GDM1 (cell line): ENCODE measurements at regions not wholly inside any gene's neighbourhood (a gene's known extent, or its start where the extent isn't known, plus 50 kb on each side); places are given as distances from the start of the nearest gene placed in this dataset.

Source experiments
- DNase-seq: peaks from one replicate; lab custom pipeline; 2025; lab: John Stamatoyannopoulos, UW

DNA sequence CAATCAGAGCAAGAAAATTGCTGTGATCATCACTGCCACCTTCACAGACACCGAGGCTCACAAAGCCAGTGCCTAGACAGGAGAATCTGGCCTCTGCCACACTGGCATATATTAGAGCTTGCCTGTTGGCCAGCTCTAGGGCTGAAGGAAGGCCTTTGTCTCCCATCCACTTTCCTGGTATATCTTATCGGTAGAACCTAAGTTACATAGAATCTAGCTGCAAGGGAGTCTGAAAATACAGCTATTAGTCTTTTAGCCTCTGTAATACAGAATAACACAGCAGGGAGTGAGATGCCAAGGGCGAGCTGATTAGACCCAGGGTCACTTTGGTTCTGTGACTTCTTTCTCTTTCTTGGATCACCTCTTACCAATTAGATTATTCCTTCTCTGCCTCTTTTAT is 154.9 kb upstream of the KL start:
- DNase-seq, result no peak

DNA sequence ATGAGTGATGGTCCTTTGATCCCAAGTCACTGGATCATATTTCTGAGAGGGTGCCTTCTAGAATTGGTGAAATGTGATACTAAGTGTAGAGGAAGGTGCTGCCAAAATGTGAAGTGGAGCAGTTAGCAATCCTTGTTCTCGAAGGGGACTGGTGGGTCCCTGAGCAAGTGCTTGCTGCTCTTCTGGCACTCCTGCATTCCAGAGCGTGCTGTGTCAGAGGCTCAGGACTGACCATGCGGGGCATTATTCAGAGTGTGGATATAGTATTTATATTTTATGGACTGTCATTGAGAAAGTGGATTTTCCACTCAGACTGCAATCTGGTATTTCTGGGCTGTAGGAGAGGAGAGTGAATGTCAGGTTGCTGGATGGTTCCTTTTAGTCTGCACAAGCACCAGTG is 152.6 kb upstream of the KL start:
- DNase-seq, result no peak

- DNase-seq, result no peak
Measured at GRCh38 chr13:32866921-32867320, 149.3 kb upstream of the KL start.

- no peak for DNase-seq
Measured at GRCh38 chr13:32877491-32877890, 138.7 kb upstream of the KL start.

DNA sequence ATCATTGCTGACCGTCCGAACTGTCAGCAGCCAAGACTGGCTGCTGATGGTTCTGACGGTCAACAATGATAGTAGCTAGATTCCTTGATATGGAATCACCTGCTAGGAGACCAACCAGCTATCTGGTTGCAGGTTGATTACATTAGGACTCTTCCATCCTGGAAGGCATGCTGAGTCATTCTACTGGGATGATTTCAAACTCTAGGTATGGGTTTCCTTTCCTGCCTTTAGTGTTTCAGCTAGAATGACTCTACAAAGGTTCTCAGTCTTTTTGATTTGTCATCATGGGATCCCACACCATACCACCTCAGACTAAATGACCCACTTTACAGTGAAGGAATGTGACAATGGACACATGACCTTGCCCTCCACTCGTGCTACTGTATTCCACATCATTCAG is 138.1 kb upstream of the KL start:
- DNase-seq, result no peak

DNA sequence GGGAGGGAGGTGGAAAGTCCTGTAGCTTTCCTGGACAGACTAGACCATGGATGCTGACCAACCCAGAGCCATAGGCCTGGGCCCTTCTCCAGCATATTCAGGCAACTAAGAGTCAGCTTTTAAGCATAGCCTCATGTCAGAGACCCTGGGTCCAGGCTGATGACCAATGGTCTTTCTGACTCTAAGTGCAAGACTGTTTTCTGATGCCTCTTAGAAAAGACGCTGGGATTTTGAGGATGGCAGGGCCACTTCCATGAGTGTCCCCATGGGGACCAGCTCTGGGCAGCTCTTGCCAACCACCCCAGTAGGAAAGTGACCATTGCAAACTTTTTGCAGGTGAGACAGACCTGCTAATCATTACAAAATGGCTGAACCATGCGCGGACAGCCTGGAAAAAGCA is 135.6 kb upstream of the KL start:
- DNase-seq, result no peak

DNA sequence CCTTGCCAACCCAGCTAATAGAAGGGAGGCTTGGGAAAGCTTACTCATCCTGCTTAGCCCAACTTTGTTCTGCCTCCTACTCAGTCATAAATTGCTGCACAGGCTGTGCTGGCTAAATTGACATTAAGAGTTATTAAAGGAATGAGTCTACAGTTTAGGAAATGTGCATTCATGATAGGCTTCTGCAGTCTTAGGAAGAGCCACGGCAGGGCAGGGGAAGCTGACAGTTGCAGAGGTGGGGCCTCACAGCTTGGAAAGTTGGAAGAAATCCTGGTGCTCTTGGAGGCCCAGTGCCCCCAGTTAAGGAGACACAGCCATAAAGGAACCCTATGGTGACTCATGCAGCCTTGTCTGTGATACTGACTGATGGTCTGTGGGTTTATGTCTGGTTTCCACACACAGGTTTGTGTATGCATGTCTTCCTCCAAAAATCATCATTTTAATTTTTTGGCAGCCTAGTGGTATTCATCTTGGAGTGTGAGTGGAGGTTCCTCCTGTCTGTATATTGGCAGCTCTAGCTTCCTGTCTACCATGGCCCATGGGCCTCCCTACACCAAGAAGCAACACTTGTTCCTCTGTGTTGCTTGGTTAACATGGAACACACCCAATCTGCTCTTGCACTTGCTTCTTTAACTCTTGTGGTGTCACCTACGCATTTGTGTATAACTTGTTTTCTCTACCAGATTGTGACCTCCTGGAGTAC is 135.0 kb upstream of the KL start:
- peak; percentile 80 for DNase-seq

GRCh38 chr13:32881777-32882145 is 134.5 kb upstream of the KL start:
- no peak for DNase-seq

- no peak for DNase-seq
Measured at GRCh38 chr13:32882691-32883090, 133.5 kb upstream of the KL start.

DNA sequence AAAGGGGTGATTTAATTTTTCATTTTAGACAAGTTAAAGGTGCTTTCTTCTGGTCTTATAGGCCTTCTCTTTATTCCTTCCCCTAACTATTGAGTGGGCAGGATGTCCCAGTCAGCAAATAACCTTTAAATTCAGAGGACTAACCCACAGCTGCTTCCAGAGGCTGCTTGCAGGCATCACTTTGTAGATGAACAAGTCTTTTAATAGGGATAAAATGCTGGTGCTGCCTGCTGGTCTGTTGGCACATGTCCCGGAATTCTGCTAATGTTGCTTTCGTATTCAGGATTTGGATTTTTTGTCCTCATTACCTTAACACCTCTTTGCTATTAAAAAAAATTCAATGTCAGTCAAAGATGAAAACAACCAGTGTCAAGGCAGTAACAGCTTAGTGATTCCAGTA is 132.7 kb upstream of the KL start:
- DNase-seq, result no peak

- no peak for DNase-seq
Measured at GRCh38 chr13:32887617-32888016, 128.6 kb upstream of the KL start.

- DNase-seq, result no peak
Measured at GRCh38 chr13:32889986-32890565, 126.1 kb upstream of the KL start.

GRCh38 chr13:32893176-32893575 is 123.0 kb upstream of the KL start:
- DNase-seq, result no peak

DNA sequence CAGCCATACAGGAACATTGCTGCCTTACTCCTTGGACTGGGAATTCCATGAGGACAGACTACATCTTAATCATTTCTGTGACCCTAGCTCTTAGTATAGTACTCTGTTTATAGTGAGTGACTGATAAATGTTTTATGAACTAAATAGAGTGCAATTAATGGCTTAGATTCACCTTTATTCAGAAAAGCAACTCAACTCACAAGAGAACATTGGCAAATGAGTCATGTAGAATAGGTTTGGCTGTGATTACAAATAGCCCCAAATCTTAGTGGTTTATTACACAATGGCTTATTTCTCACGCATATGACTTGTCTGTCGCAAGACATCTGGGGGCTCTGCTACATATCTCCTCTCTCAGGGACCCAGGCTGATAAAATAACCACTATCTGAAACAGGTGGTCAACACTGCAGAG is 121.6 kb upstream of the KL start:
- DNase-seq, result no peak

DNA sequence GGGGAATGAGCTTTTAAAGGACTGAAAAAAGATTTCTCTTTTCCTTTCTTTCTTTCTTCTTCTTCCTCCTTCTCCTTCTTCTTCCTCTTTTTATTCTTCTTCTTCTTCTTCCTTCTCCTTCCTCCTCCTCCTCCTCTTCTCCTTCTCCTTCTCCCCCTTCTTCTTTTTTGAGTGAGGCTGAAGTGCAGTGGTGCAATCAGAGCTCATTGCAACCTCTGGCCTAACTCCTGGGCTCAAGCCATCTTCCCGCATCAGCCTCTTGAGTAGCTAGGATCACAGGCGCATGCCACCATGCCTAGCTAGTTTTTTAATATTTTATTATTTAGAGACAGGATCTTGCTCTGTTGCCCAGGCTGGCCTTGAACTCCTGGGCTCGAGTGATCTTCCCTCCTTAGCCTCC is 120.9 kb upstream of the KL start:
- no peak for DNase-seq

DNA sequence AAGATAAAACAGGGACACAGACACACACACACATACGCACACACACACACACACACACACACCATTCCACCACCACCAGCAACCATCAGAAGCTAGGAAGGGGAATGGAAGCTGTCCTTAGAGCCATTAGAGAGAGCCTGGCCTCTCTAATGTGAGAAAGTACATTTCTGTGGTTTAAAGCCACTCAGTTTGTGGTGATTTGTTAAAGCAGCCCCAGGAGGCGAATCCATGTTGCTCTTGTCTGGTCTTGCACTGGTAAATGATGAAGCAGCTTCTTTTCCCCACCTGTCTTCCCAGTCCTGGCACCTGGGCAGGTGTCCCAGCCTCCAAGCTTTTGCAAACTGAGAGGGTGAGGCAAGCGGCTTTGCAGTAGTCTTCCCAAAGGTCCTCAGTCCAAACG is 118.9 kb upstream of the KL start:
- DNase-seq, result no peak

DNA sequence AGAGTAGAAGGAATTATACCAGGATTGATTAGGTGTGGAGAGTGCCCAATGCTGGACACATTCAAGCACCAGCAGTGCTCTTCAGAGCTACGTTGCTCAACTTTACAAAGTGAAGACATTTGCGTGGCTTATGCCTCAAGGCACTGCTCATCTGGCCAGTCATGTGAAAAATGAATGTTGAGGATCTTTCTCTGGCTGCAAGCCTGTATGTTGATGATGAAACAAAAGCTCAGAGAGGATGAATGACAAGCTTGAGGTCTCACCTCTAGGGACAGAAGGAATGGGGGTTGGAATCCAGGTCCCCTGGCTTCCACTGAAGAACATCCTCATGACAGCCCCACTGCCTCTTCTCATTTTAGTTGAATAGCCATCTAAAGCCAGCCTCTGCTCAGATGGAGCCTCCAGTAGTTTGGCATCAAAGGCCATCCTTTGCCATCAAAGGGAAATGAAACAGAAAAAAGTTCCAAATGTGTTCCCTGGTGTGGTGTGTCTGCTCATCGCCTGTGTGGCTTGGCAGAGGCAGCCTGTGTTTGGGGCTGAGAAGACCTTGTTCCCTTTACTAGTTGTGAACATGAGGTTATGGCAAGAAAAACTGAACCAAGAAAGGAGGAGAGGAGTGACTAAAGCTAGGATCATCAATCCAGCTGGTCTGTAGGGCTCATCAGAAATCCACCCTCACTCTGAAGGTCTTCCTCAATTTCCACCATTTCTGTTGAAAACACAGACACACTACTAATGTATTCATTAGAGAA is 114.0 kb upstream of the KL start:
- no peak for DNase-seq

GRCh38 chr13:32902874-32903273 is 113.3 kb upstream of the KL start:
- no peak for DNase-seq

DNA sequence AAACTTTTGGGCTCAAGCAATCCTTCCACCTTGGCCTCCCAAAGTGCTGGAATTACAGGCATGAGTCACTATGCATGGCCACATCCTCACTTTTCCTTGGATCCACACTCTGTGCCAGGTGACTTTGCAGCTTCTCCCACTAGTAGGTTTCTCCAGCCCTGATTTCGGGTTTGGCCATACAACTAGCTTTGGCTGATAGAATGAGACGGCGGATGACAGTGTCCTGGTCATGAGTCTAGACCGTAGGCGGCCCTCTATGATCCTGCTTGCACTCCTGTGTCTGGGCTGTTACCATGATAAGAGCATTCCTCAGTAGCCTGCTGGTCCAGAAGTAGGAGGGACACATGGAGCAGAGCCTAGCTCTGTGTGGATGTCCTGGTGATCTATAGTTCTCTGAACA is 112.5 kb upstream of the KL start:
- no peak for DNase-seq

- DNase-seq, result no peak
Measured at GRCh38 chr13:32904266-32904665, 112.0 kb upstream of the KL start.

GRCh38 chr13:32905063-32905863 is 111.0 kb upstream of the KL start:
- DNase-seq, result no peak

GRCh38 chr13:32905864-32906180 is 110.4 kb upstream of the KL start:
- DNase-seq, result no peak

- DNase-seq, result no peak
Measured at GRCh38 chr13:32907211-32907610, 109.0 kb upstream of the KL start.
